ENCODE measurements at regions not wholly inside any gene's neighbourhood (a gene's known extent, or its start where the extent isn't known, plus 50 kb on each side); places are given as distances from the start of the nearest gene placed in this dataset.
"Not testable (repeated sequence)": the region's sequence is repeated elsewhere in the genome, so short reads cannot be mapped to it uniquely, and the experiment has no call there.

DNA sequence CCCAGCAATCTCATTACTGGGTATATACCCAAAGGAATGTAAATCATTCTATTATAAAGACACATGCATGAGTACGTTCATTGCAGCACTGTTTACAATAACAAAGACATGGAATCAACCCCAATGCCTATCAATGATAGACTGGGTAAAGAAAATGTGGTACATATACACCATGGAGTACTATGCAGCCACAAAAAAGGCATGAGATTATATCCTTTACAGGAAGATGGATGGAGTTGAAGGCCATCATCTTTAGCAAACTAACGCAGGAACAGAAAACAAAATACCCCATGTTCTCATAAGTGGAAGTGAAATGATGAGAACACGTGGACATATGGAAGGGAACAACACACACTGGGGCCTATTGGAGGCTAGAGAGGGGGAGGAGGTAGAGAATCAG, 115.7 kb downstream of the NUS1 start (continued):
- TF ChIP-seq RCOR1 (IDR thresholded peaks at IDR 0.05; ENCODE audit: low read length) (no peak), TAF1 (IDR thresholded peaks at IDR 0.05; ENCODE audit: borderline replicate concordance, low read depth, low read length) (no peak)

DNA sequence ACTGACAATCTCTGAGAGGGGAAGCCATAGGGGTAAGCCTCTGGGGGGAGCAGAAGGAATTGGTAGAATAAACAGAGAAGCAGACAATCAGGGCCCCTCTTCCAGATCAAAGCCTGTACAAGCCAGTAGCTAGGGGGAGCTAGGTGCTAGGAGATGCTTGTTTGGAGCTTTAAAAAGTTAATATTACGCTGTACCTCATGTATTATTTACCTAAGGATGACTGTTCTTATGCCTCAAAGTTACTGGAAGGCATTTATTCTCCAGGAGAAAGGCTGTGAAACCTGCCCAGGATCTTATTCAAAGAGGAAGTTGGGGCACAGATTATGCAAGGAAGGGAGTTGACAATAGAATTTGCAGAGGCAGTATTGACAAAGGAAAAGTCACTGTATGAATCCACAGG, 111.8 kb upstream of the SLC35F1 start:
- Histone ChIP-seq H3K4me1 (ENCODE audit: control insufficient read depth in 1 of 2, insufficient read depth in 2 of 2, low read depth in 1 of 2, low read length in 1 of 2) (no peaks in the 10 kb centered on the region), H3F3A (replicated peaks; ENCODE audit: insufficient read depth) (no peaks in the 10 kb centered on the region), H3K4me2 (no peak overlapping the region), H3K9me2 (no peaks in the 10 kb centered on the region), H3K36me3 (replicated peaks in 1 of 2; ENCODE audit: control insufficient read depth in 1 of 2, insufficient read depth in 2 of 2, low read length in 1 of 2) (no peaks in the 10 kb centered on the region), H4K20me1 (ENCODE audit: insufficient read depth) (no peaks in the 10 kb centered on the region), H3K27ac (ENCODE audit: low read depth in 2 of 2, low read length in 1 of 2) (no peak overlapping the region), H3K9ac (no peak overlapping the region), H3K27me3 (ENCODE audit: insufficient read depth) (no peaks in the 10 kb centered on the region), H3K79me2 (ENCODE audit: insufficient read depth) (no peaks in the 10 kb centered on the region), H3K4me3 (ENCODE audit: low read depth in 2 of 2, low read length in 1 of 2) (no peak overlapping the region), H3K9me3 (no peaks in the 10 kb centered on the region), H2AFZ (ENCODE audit: low read depth) (no peak overlapping the region)
- no peak for DNase-seq
- TF ChIP-seq FOXM1 (IDR thresholded peaks at IDR 0.05; ENCODE audit: low read depth) (no peak), SMC3 (IDR thresholded peaks at IDR 0.05; ENCODE audit: low read depth, low read length) (no peak), RXRA (IDR thresholded peaks at IDR 0.05; ENCODE audit: borderline replicate concordance, low read depth) (no peak)
- ChIA-PET POLR2A (no interaction called here), CTCF (interaction anchor here (0.6 kb wide), 1 partner anchor 541 kb away, joined by 3 read pairs; no protein-coding TSS in a partner anchor)
- WGBS (ENCODE audit: low lambda C conversion rate): 0% methylated on average over 1 of the region's 1 CpG

DNA sequence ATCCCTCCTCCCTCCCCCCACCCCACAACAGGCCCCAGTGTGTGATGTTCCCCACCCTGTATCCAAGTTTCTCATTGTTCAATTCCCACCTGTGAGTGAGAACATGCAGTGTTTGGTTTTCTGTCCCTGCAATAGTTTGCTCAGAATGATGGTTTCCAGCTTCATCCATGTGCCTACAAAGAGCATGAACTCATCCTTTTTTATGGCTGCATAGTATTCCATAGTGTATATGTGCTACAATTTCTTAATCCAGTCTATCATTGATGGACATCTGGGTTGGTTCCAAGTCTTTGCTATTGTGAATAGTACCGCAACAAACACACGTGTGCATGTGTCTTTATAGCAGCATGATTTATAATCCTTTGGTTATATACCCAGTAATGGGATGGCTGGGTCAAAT, 108.2 kb upstream of the SLC35F1 start:
- H3K79me2 ChIP-seq (ENCODE audit: insufficient read depth); H3K27ac ChIP-seq (ENCODE audit: low read depth in 2 of 2, low read length in 1 of 2); H3K4me2 ChIP-seq; H3K4me1 ChIP-seq (ENCODE audit: control insufficient read depth in 1 of 2, insufficient read depth in 2 of 2, low read depth in 1 of 2, low read length in 1 of 2); H3K36me3 ChIP-seq (replicated peaks in 1 of 2; ENCODE audit: control insufficient read depth in 1 of 2, insufficient read depth in 2 of 2, low read length in 1 of 2); H3K9me2 ChIP-seq; POLR2A ChIA-PET; H2AFZ ChIP-seq (ENCODE audit: low read depth); H4K20me1 ChIP-seq (ENCODE audit: insufficient read depth); H3K9me3 ChIP-seq; H3F3A ChIP-seq (replicated peaks; ENCODE audit: insufficient read depth); H3K4me3 ChIP-seq (ENCODE audit: low read depth in 2 of 2, low read length in 1 of 2); H3K27me3 ChIP-seq (ENCODE audit: insufficient read depth); DNase-seq; H3K9ac ChIP-seq; CTCF ChIA-PET: not testable (repeated sequence)
- 9% methylated on average over 2 of the region's 2 CpGs for WGBS (ENCODE audit: low lambda C conversion rate)

DNA sequence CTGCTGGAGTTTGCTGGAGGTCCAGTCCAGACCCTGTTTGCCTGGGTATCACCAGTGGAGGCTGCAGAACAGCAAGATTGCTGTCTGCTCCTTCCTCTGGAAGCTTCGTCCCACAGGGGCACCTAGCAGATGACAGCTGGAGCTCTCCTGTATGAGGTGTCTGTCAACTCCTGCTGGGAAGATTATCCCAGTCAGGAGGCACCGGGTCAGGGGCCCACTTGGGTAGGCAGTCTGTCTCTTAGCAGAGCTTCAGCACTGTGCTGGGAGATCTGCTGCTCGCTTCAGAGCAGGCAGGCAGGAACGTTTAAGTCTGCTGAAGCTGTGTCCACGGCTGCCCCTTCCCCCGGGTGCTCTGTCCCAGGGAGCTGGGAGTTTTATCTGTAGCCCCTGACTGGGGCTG, 96.8 kb upstream of the SLC35F1 start:
- H2AFZ ChIP-seq (ENCODE audit: low read depth): no peak overlapping the region
- DNase-seq: no peak
- H3K9me2 ChIP-seq: no peaks in the 10 kb centered on the region
- no peak overlapping the region for H3K4me3 ChIP-seq (ENCODE audit: low read depth in 2 of 2, low read length in 1 of 2)
- TF ChIP-seq EP300 (IDR thresholded peaks at IDR 0.05; ENCODE audit: borderline replicate concordance in 1 of 2, low read depth in 1 of 2, low read length in 1 of 2): no peak
- TF ChIP-seq GATA2 (CRISPR knock-in tag; IDR thresholded peaks at IDR 0.05): no peak
- no peak for TF ChIP-seq RFX5 (IDR thresholded peaks at IDR 0.05; ENCODE audit: low read length)
- H3K36me3 ChIP-seq (replicated peaks in 1 of 2; ENCODE audit: control insufficient read depth in 1 of 2, insufficient read depth in 2 of 2, low read length in 1 of 2): no peaks in the 10 kb centered on the region
- ChIA-PET CTCF (no interaction called here), POLR2A (no interaction called here)
- no peak overlapping the region for H3K27ac ChIP-seq (ENCODE audit: low read depth in 2 of 2, low read length in 1 of 2)
- H3K27me3 ChIP-seq (ENCODE audit: insufficient read depth): no peaks in the 10 kb centered on the region
- H3K4me1 ChIP-seq (ENCODE audit: control insufficient read depth in 1 of 2, insufficient read depth in 2 of 2, low read depth in 1 of 2, low read length in 1 of 2): no peaks in the 10 kb centered on the region
- H3F3A ChIP-seq (replicated peaks; ENCODE audit: insufficient read depth): no peaks in the 10 kb centered on the region
- H3K9me3 ChIP-seq: no peaks in the 10 kb centered on the region
- WGBS (ENCODE audit: low lambda C conversion rate): 0% methylated on average over 6 of the region's 6 CpGs
- H3K79me2 ChIP-seq (ENCODE audit: insufficient read depth): no peaks in the 10 kb centered on the region
- H3K9ac ChIP-seq: no peak overlapping the region
- H3K4me2 ChIP-seq: no peak overlapping the region
- H4K20me1 ChIP-seq (ENCODE audit: insufficient read depth): no peaks in the 10 kb centered on the region
